ENCODE measurements at regions not wholly inside any gene's neighbourhood (a gene's known extent, or its start where the extent isn't known, plus 50 kb on each side); places are given as distances from the start of the nearest gene placed in this dataset.
"Not testable (repeated sequence)": the region's sequence is repeated elsewhere in the genome, so short reads cannot be mapped to it uniquely, and the experiment has no call there.

DNA sequence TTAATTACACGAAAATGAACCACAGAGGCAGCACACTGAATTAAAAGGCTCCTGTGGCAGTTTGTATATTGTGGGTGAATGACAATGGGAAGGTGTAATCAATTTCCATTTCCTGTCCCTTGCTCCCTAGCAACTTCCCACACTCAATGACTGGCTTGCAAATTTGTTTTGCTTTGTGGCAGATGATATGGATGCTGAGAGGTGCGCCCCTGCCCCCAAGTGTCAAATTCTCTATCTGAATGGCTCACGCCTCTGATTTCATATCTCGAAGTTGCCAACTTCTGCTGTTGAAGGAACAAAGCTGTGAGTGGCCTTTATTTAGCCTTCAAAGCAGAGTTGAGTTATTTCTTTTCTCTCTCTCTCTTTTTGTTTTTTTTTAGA is 86.0 kb downstream of the FOXD2 start:
- DNase-seq, result no peak

DNA sequence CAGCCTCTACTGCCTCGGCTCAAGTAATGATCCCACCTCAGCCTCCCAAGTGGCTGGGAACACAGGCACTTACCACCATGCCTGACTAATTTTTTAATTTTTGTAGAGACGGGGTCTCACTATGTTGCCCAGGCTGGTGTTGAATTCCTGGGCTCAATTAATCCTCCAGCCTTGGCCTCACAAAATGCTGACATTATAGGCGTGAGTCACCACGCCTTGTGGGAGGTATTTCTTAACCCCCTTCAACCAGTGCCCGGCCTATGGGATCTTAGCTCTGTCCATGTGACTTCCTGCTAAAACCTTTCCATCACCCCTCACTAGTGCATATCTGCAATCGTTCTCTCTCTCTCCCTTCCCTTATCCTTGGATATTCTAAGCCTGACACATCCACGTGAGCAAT is 86.4 kb downstream of the FOXD2 start:
- no peak for DNase-seq

DNA sequence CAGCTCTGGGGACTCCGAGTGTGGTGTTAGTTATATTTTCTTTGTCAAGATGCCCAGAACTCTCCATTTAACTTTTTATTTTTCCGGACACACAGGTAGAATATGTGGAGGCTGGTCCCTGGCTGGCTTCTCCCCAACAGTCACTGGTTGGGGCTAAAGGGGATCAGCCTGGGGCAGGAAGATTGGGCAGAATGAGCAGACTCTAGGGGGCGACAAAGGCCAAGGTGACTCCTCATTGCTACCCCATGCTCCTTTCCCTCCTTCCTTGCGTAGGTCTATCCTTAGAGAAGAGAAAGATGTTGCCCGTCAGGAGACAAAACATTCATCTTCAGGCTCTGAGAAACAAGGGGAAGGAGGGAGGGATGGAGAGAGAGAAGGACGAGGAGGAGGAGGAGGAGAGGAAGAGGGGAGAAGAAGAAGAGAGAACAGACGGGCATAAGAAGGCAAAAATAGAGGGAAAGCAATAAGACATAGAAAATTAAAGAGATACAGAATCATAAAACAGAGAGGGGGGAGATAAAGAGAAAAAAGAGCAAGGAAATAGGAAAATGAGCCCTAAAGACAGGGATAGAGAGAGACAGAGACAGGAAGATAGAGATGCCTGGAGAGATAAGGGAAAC is 89.9 kb downstream of the FOXD2 start:
- DNase-seq, result no peak

GRCh38 chr1:47529520-47530098 is 91.8 kb downstream of the FOXD2 start:
- DNase-seq, result no peak

GRCh38 chr1:47532921-47533792 is 95.3 kb downstream of the FOXD2 start:
- no peak for DNase-seq

GRCh38 chr1:47533793-47534328 is 96.0 kb downstream of the FOXD2 start:
- DNase-seq, result no peak

DNA sequence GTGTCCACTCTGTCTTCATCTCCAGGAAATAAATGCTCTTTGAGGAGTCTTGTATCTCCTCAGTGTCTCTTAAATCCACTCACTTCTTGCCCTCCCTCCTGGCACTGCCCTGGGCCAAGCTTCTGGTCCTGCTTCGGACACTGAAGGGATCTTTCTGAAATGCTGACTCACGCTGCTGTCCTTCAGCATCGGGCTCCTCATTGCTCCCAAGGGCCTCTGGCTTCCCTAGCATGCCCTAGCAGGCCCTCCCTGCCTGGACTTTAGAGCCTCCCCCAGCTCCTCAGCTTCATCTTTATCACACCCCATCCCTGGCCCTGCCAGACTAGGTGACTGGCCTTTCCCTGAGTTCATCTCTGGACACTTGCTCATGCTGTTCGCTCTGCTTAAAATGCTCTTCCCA is 96.6 kb downstream of the FOXD2 start:
- no peak for DNase-seq

GRCh38 chr1:47536646-47537118 is 98.8 kb downstream of the FOXD2 start:
- DNase-seq, result no peak

GRCh38 chr1:47537268-47537667 is 99.4 kb downstream of the FOXD2 start:
- no peak for DNase-seq

DNA sequence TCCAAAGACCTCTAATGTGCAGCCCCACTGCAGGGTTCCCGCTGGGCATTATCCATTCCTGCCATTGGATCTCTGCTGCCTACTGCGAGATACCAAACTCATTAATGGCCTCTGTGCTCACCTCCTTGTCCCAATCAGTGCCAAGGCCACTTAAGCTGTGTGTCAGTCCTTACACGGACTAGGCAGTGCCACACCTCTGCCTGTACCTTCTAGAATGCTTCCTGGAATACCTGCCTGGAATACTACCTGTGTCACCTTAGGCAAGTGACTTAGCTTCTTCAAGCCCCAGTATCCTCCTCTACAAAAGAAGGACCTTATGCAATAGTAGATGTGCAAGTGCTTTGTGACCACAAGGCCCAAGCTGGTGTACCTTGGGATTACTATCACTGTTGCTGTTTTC is 100.1 kb downstream of the FOXD2 start:
- no peak for DNase-seq

DNA sequence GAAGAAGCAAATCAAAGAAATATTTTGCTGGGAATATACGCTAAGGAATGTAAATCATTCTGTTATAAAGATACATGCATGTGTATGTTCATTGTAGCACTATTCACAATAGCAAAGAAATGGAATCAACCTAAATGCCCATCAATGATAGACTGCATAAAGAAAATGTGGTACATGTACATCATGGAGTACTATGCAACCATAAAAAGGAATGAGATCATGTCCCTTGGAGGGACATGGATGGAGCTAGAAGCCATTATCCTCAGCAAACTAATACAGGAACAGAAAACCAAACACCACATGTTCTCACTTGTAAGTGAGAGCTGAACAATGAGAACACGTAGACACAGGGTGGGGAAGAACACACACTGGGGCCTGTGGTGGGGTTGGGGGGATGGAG is 100.7 kb downstream of the FOXD2 start:
- DNase-seq, result not testable (repeated sequence)

- not testable (repeated sequence) for DNase-seq
Observed at GRCh38 chr1:47541705-47542104, 103.9 kb downstream of the FOXD2 start.

DNA sequence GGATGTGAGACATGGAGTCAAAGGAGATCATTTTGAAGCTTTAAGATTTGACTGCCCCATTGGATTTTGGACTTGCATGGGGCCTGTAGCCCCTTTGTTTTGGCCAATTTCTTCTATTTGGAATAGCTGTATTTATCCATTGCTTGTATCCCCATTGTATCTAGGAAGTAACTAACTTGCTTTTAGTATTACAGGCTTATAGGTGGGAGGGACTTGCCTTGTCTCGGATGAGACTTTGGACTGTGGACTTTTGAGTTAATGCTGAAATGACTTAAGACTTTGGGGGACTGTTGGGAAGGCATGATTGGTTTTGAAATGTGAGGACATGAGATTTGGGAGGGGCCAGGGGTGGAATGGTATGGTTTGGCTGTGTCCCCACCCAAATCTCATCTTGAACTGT is 105.2 kb downstream of the FOXD2 start:
- DNase-seq, result not testable (repeated sequence)

DNA sequence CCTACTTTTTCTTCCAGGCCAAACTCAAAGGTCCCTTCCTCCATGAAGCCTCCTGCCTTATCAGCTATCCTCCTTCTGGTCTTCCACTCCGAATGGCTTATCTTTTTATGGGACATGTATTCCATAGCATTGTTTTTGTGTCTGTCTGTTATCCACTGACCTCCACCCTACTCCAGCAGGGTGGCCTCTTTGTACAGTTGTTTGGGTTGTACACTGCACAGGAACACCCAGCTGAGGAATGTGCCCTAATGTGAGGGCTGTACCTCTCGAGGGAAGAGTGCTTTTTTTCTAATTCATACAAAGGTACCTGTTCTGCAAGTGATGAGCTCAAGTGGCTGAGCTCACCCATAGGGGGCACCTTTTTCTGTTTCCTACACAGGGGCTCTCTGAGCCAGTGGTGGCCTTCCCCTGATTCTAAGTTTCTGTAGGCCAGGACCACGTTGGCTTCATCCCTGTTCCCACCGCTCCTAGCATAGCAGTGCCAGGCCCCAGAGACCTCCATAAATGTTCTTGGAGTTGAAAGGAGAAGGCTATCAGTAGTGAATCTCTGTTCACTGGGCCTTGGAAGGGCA is 108.2 kb downstream of the FOXD2 start:
- DNase-seq, result no peak

GRCh38 chr1:47547753-47548573 is 110.1 kb downstream of the FOXD2 start:
- DNase-seq, result no peak

- no peak for DNase-seq
Observed at GRCh38 chr1:47548637-47549036, 110.8 kb downstream of the FOXD2 start.

- DNase-seq, result no peak
Observed at GRCh38 chr1:47549532-47549931, 111.7 kb downstream of the FOXD2 start.

DNA sequence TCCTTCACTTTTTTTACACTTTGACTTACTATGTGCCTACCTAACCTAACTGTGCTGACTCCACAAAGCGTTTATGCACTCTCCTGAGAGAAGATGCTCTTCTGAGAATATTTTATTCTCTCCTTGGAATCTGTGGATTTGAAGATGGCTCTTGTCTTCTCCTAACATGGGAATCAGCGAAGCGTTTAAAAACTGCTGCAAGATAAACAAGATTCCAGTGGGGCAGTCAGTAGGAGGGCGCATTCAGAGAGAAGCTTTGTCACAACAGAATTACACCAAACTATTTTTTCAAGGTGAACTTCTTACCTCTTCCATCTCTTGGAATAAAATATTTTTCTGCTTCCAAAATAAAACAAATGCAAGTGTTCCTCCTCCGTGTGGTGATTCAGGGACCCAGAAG is 113.1 kb downstream of the FOXD2 start:
- DNase-seq, result no peak

GRCh38 chr1:47551971-47552528 is 114.2 kb downstream of the FOXD2 start:
- no peak for DNase-seq

DNA sequence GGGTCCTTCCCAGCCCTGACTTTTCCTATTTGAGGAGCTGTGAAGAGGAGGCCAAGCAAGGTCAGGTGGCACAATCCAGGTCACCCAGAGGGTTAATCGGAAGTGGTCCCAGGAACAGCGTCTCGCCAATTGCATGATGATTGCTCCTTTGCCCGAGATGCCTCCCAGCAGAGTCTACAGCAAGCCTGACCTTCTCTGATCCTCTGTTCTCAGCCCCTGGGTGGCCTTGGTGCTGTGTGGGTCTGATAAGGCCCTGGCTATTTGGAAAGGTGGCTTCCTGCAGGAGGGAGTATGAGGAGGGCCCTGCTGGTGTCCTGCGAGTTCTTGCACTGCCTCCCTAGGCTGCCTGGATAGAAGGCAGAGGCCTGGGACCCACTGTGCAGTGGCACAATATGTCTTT is 116.2 kb downstream of the FOXD2 start:
- DNase-seq, result no peak

DNA sequence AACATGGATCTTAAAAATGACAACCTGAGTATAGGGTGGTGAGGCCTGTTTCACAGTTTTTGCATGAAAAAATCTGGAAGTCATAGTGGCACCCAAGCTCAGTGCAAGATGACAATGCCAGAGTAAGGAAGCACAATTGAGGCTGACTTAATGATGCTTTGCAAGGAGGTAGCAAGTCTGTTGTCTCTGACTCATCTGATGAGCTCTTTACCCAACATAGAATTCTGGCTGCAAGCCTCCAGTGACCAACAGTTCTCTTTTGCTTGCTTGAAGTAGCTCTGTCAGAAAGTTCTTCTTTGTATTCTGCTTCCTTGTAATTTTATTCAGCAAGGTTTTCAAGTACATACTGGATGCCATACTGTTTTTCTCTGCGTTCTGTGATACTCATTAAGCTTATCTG is 117.1 kb downstream of the FOXD2 start:
- DNase-seq, result no peak

GRCh38 chr1:47555306-47555705 is 117.5 kb downstream of the FOXD2 start:
- no peak for DNase-seq

Data from activated CD4-positive, alpha-beta T cell treated with anti-CD3 and anti-CD28 coated beads for 1 hour (primary cell).